NOMO-1 (cell line): ENCODE measurements at regions not wholly inside any gene's neighbourhood (a gene's known extent, or its start where the extent isn't known, plus 50 kb on each side); places are given as distances from the start of the nearest gene placed in this dataset.

Experiments
- DNase-seq, 2 experiments: peaks; one replicate each; lab custom pipeline; 2025; ENCODE audit not compliant: unreplicated experiment in 2 of 2; lab: John Stamatoyannopoulos, UW

DNA sequence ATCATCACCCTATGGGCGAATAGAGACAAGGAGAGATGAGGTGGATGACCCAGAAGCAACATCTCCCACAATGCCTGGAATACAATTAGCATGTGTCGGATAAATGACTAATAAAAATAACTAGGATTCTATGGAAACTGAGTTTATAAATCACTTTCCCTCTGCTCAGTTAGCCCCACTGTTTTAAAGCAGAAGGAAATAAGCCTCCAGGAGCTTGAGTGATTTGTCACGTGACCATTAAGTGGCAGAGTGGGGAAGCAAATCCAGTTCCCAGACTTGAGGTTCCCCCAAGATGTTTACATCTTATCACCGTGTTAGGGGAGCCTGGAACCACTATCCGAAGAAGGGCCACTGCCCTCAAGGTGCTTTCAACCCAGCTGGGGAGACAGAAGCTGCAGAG, 136.5 kb upstream of the CCND2 start:
- DNase-seq: no peak

GRCh38 chr12:4135919-4136605, 137.5 kb upstream of the CCND2 start:
- peak; percentile 75 to 82 for DNase-seq

GRCh38 chr12:4134448-4135263, 138.9 kb upstream of the CCND2 start:
- no peak for DNase-seq

DNA sequence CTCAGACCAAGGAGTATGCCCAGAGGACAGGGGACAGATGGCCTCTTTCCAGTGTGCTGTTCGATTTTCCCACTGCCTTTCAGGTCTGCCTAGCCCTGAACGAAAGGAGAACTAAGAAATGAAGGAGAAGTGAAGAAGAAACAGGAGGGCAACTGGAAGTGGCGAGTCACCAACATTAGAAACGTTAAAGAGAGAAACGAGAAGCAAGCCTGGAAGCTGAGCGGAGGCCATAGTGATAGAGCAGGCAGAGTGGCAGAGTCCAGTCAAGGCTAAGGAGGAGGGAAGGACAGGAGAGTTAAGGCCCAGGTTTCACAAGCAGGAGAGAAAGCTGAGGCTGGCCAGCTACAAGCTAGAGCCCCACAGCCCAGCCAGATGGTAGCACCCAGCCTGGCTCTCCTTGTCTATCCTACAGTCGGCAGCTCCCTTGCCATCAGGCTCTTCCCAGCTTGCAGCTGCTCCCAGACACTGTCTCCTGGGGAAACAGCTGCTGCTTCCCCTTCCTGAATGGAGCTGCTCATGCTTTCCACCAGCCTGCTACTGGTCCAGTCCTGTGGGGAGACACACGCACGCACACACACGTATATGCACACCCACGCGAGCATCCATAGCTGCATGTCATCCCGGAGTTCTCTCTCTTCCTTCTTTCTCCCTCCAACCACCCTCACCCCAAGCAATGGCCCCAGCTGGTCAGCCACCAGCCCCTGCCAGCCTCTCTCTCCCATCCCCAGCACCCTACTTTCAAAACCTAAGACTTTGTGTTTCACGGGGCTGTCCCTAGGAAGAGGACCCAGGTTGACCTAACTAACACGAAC, 139.7 kb upstream of the CCND2 start:
- peak in 1 of 2 experiments; percentile 24 for DNase-seq

GRCh38 chr12:4133029-4133428, 140.5 kb upstream of the CCND2 start:
- DNase-seq: no peak

DNA sequence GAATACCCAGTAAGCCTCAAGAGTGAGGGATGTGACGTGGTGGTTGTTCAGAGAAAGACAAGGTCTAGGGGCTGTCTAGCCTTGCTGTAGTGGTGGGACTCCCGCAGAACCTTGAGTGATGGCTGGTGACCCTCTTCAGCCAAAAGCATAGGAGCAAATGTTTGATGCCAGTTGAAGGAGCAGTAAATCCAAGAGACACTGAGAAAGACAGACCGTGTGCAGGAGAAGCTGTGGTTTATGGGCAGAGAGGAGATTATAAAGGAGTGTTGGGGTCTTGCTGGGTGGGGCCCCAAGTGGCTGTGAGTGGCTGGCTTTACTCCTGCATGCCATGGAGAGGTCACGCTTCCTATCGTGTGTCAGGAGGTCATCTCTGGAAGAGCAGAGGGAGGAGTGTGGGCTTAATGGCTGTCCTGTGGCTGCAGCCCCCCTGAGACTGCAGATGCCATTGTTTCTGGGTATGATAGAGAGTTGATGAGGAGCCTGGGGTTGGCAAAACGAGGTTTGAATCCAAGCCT, 152.0 kb upstream of the CCND2 start:
- DNase-seq: no peak

GRCh38 chr12:4120316-4120917, 153.1 kb upstream of the CCND2 start:
- no peak for DNase-seq

- DNase-seq: no peak
Measured at GRCh38 chr12:4119157-4119761, 154.3 kb upstream of the CCND2 start.

GRCh38 chr12:4118601-4119156, 154.9 kb upstream of the CCND2 start:
- no peak for DNase-seq

- peak; percentile 87 to 90 for DNase-seq
Measured at GRCh38 chr12:4118017-4118510, 155.5 kb upstream of the CCND2 start.

DNA sequence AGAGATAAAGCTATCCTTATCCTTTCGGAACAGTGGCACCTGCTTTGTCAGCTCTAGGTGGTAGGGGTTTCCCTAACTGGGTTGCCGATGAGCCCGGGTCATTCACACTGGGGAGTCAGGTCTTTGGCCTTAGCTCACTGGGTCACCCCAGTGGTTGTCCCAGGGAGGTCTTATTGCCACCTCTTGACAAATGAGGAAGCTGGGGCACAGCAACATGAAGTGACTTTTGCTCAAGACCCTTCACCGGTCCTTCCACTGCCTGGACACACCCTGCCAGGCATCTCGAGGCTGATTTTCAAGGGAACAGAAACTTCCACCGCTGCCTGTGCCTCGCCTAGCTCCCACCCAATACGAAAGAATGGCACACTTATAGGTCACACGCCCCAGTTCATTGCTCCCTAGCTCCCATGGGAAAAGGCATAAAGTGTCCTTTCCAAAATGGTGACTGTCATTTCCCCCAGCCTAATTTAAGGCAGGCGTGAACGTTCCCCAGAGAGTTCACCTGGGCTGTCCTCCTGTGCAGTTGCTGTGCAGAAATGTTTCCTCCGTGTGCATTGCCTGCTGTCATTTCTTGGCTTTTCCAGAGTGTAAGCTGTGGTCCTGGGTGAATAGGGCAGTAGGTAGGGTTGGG, 156.1 kb upstream of the CCND2 start:
- peak; percentile 12 to 33 for DNase-seq

- no peak for DNase-seq
Measured at GRCh38 chr12:4116251-4117111, 157.1 kb upstream of the CCND2 start.

DNA sequence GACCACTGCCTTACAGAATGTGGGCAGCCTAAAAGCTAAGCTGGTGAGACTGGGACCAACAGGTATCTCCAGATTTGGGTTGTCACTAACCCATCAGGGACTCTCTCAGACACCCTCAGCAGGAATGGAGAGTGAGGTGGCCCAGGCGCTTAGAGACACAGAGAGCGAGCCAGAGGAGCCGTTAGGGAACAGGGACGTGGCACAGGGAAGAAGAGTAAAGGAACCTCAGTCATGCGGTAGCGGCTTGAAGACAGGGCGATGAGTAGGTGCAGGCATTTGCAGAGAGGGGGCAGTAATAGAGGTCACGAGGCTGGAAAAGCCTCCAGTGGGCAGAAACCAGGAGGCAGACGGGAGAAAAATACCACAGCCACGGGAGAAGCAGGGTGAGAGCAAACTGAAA, 158.0 kb upstream of the CCND2 start:
- no peak for DNase-seq

DNA sequence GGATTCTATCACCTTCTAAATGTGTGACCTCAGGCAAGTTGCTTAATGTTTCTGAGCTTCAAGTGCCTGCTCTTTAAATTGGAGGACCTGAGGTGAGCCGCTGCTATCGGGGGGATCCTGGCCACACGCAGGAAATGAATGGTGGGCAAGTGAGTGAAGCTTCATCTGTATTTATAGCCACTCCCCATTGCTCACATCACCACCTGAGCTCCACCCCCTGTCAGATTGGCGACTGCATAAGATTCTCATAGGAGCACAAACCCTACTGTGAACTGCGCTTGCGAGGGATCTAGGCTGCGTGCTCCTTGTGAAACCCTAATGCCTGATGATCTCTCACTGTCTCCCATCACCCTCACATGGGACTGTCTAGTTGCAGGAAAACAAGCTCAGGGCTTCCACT, 158.6 kb upstream of the CCND2 start:
- no peak for DNase-seq

- no peak for DNase-seq
Measured at GRCh38 chr12:4112734-4113325, 160.7 kb upstream of the CCND2 start.

DNA sequence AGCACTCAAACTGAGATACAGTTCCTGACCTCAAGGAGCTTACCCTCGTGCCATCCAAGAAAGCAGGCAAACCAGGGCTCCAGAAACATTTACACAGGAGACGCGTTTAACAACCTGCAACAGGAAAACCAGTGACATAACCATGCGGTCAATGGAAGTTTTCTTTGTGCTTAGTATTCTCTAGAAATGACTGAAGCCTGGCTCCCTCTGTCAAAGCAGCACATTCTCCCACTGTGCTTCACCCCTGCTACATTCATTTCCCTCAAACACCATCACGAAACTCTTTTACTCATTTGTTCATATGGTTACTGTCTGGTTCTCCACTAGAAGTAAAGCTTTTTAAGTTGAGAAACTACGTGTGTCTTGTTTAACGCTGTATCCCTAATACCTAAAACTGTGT, 161.3 kb upstream of the CCND2 start:
- DNase-seq: no peak

GRCh38 chr12:4111010-4111409, 162.6 kb upstream of the CCND2 start:
- no peak for DNase-seq

- no peak for DNase-seq
Measured at GRCh38 chr12:4109826-4110225, 163.7 kb upstream of the CCND2 start.
